GM10266 (cell line): ENCODE measurements at regions not wholly inside any gene's neighbourhood (a gene's known extent, or its start where the extent isn't known, plus 50 kb on each side); places are given as distances from the start of the nearest gene placed in this dataset.

Experiments
- DNase-seq: peaks from one replicate; pipeline ENCODE4 v3.0.0; 2012; ENCODE audit errors: extremely low spot score
- TF ChIP-seq, protein P1 (sequence below): IDR thresholded peaks from 2 replicates; pipeline ENCODE4 v1.5.1; 2012; ENCODE audit warnings: mild to moderate bottlenecking, low read depth; ENCODE audit not compliant: control insufficient read depth, insufficient read depth; ENCODE audit errors: missing control alignments

- TF ChIP-seq, protein P1, sequence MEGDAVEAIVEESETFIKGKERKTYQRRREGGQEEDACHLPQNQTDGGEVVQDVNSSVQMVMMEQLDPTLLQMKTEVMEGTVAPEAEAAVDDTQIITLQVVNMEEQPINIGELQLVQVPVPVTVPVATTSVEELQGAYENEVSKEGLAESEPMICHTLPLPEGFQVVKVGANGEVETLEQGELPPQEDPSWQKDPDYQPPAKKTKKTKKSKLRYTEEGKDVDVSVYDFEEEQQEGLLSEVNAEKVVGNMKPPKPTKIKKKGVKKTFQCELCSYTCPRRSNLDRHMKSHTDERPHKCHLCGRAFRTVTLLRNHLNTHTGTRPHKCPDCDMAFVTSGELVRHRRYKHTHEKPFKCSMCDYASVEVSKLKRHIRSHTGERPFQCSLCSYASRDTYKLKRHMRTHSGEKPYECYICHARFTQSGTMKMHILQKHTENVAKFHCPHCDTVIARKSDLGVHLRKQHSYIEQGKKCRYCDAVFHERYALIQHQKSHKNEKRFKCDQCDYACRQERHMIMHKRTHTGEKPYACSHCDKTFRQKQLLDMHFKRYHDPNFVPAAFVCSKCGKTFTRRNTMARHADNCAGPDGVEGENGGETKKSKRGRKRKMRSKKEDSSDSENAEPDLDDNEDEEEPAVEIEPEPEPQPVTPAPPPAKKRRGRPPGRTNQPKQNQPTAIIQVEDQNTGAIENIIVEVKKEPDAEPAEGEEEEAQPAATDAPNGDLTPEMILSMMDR, result no peak
- DNase-seq, result no peak
These were observed 263.6 kb downstream of the RNF144A start for GRCh38 chr2:7180638-7181370.

- TF ChIP-seq, protein P1, result no peak
These were observed 265.3 kb downstream of the RNF144A start for GRCh38 chr2:7182525-7182924.

GRCh38 chr2:7189106-7189505, 271.9 kb downstream of the RNF144A start:
- DNase-seq, result no peak

More at GRCh38 chr2:7182525-7182924, 265.3 kb downstream of the RNF144A start:
- DNase-seq, result no peak

GRCh38 chr2:7190587-7191324, 273.5 kb downstream of the RNF144A start:
- no peak for DNase-seq
- TF ChIP-seq, protein P1, result no peak

More at GRCh38 chr2:7189106-7189505, 271.9 kb downstream of the RNF144A start:
- TF ChIP-seq, protein P1, result no peak

- TF ChIP-seq, protein P1, result no peak
- no peak for DNase-seq
These were observed 274.7 kb downstream of the RNF144A start for GRCh38 chr2:7191932-7192331.

DNA sequence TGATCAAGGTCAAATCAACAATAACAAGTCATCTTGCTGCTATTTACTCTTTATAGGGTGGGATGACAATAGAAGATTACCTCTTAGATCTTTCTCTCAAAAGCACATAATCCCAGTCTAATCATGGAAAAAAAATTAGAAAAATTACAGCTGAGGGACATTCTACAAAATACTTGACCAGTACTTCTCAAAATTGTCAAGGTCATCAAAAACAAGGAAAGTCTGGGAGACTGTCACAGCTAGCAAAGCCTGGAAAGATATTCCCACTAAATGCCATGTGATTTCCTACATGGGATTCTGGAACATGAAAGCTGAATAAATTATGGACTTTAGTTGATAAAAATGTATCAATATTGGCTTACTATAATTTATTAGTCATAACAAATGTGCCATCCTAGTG, 276.2 kb downstream of the RNF144A start:
- no peak for DNase-seq
- TF ChIP-seq, protein P1, result no peak

DNA sequence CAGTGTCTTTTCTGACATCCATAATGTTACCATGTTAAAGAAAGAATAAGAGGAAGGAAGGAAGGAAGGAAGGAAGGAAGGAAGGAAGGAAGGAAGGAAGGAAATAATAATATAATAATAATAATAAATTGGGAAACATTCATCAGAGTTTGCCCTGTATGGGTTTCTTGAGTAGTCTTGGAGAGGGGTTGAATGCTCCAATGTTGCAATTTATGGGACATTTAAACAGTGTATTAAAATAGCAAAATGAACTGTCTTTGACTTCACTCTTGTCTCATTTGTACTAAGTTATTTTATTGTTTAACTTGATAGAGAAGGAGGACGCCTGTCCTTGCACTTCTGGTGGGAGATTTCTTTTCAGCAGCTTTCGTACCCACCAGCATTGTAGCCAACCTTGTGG, 277.7 kb downstream of the RNF144A start:
- DNase-seq, result no peak
- TF ChIP-seq, protein P1, result no peak
